GM12865 (cell line): ENCODE measurements at regions not wholly inside any gene's neighbourhood (a gene's known extent, or its start where the extent isn't known, plus 50 kb on each side); places are given as distances from the start of the nearest gene placed in this dataset.
"Not testable (repeated sequence)": the region's sequence is repeated elsewhere in the genome, so short reads cannot be mapped to it uniquely, and the experiment has no call there.

Experiments
- DNase-seq: peaks from one replicate; pipeline ENCODE4 v3.0.0; 2010; ENCODE audit warnings: low read depth
- H3K4me3 ChIP-seq: 2 replicates; pipeline ENCODE4 v1.5.1; 2011; ENCODE audit warnings: mild to moderate bottlenecking, low read depth, low read length, control low read depth
- TF ChIP-seq, protein P1 (sequence below): IDR thresholded peaks from 2 replicates; pipeline ENCODE4 v1.5.1; 2011; ENCODE audit warnings: low read length, control low read depth, low read depth, inconsistent platforms; ENCODE audit not compliant: insufficient read depth; ENCODE audit errors: missing control alignments

GRCh38 chr2:191500884-191501560 lies 176.9 kb upstream of the NABP1 start:
- no peak for DNase-seq
- TF ChIP-seq, protein P1, sequence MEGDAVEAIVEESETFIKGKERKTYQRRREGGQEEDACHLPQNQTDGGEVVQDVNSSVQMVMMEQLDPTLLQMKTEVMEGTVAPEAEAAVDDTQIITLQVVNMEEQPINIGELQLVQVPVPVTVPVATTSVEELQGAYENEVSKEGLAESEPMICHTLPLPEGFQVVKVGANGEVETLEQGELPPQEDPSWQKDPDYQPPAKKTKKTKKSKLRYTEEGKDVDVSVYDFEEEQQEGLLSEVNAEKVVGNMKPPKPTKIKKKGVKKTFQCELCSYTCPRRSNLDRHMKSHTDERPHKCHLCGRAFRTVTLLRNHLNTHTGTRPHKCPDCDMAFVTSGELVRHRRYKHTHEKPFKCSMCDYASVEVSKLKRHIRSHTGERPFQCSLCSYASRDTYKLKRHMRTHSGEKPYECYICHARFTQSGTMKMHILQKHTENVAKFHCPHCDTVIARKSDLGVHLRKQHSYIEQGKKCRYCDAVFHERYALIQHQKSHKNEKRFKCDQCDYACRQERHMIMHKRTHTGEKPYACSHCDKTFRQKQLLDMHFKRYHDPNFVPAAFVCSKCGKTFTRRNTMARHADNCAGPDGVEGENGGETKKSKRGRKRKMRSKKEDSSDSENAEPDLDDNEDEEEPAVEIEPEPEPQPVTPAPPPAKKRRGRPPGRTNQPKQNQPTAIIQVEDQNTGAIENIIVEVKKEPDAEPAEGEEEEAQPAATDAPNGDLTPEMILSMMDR, result no peak
- H3K4me3 ChIP-seq, result no peak overlapping the region

- TF ChIP-seq, protein P1, result no peak
- no peak overlapping the region for H3K4me3 ChIP-seq
- no peak for DNase-seq
Measured at GRCh38 chr2:191501561-191502168, 176.3 kb upstream of the NABP1 start.

DNA sequence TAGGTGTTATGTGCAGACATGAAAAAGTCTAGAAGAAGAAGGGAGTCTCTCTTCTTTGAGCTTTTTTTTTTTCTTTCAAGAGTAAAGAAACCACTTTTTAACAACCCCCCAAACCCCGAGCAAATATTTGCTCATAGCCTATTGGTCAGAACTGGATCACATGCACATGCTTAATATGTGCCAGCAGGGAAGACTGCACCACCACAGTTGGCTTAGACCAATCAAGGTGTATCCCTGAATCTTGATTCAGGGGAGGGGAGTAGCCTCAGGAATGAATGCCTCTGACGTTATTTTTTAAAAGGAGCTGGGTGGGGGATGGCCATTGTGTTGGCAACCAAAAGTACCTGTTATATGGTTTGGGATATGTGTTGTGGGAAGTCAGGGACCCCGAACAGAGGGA lies 171.4 kb upstream of the NABP1 start:
- H3K4me3 ChIP-seq, result no peak overlapping the region
- DNase-seq, result no peak
- TF ChIP-seq, protein P1, result no peak

GRCh38 chr2:191507252-191507853 lies 170.6 kb upstream of the NABP1 start:
- not testable (repeated sequence) for H3K4me3 ChIP-seq, DNase-seq

- TF ChIP-seq, protein P1, result no peak
- H3K4me3 ChIP-seq, result no peak overlapping the region
- DNase-seq, result no peak
Measured at GRCh38 chr2:191508738-191509137, 169.2 kb upstream of the NABP1 start.

GRCh38 chr2:191512216-191512835 lies 165.6 kb upstream of the NABP1 start:
- no peak for DNase-seq
- no peak overlapping the region for H3K4me3 ChIP-seq

DNA sequence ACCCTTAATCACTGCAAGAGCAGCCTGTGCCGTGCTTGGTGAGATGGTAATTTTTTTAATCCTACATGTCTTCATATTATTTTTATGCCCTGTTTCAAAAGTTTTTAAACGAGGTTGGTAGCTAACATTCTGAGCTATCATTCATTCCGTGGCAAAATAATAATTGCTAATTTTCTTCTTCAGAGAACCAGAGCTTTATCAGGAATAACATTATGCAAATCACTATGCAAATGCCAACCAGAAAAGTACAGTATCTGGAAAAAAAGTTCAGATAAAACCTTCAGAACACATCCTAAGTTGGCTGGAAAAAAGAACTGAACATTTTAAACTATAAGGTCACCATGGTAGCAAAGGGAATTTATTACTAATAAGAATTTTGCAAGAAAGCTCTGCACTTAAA lies 165.1 kb upstream of the NABP1 start:
- no peak for DNase-seq
- TF ChIP-seq, protein P1, result no peak
- no peak overlapping the region for H3K4me3 ChIP-seq

More at GRCh38 chr2:191512216-191512835, 165.6 kb upstream of the NABP1 start:
- TF ChIP-seq, protein P1, result no peak
